Stomach (tissue), 8 donors: ENCODE measurements at regions not wholly inside any gene's neighbourhood (a gene's known extent, or its start where the extent isn't known, plus 50 kb on each side); places are given as distances from the start of the nearest gene placed in this dataset.

Source experiments
- DNase-seq, 2 donors: peaks; one replicate each; pipeline versions ENCODE4 v3.0.0 to v3.0.0-alpha.2; 2013 to 2019
- H3K27ac ChIP-seq, 5 donors: fragments of 200-600 bp in 4 of 5; sonication (generic) in 4 of 5; one replicate each; pipeline ENCODE4 v1.5.1; 2013 to 2019; ENCODE audit warnings: mild to moderate bottlenecking in 1 of 5, moderate library complexity in 1 of 5
- H3K27me3 ChIP-seq, 3 donors: fragments of 200-600 bp; sonication (generic); one replicate each; pipeline ENCODE4 v1.5.1; 2017 to 2019; ENCODE audit warnings: mixed run types in 1 of 3
- H3K36me3 ChIP-seq, 4 donors: fragments of 200-600 bp; sonication (generic); 1 replicate in 3 of 4; 2 replicates in 1 of 4; pipeline ENCODE4 v1.5.1; 2016 to 2019
- H3K4me1 ChIP-seq, 4 donors: fragments of 200-600 bp; sonication (generic); one replicate each; pipeline ENCODE4 v1.5.1; 2016 to 2019
- H3K4me3 ChIP-seq, 4 donors: fragments of 200-600 bp; sonication (generic) in 3 of 4; one replicate each; pipeline ENCODE4 v1.5.1; 2016 to 2019; ENCODE audit warnings: mild to moderate bottlenecking in 1 of 4
- H3K9me3 ChIP-seq, 4 donors: fragments of 200-600 bp; sonication (generic); one replicate each; pipeline ENCODE4 v1.5.1; 2016 to 2019
- CTCF ChIP-seq, 7 experiments: fragments of 450-650 bp in 4 of 7; fragments of 200-600 bp in 3 of 7; sonication (generic) in 3 of 7; IDR thresholded peaks; one replicate each; pipeline ENCODE4 v1.5.1; 2016 to 2019; ENCODE audit warnings: antibody characterized with exemption in 7 of 7, control low read depth in 2 of 7, mild to moderate bottlenecking in 1 of 7
- EP300 ChIP-seq: sonication (generic); formaldehyde crosslinking; IDR thresholded peaks from one replicate; pipeline ENCODE4 v1.6.1; 2017; ENCODE audit warnings: antibody characterized with exemption
- POLR2A ChIP-seq, 4 donors: fragments of 450-650 bp; IDR thresholded peaks; one replicate each; pipeline ENCODE4 v1.6.1; 2016; ENCODE audit warnings: antibody characterized with exemption in 4 of 4, control low read depth in 2 of 4, mild to moderate bottlenecking in 1 of 4, moderate library complexity in 1 of 4
- POLR2AphosphoS5 ChIP-seq, 3 donors: sonication (generic); formaldehyde crosslinking; IDR thresholded peaks; one replicate each; pipeline ENCODE4 v1.6.1; 2016; ENCODE audit warnings: antibody characterized with exemption in 3 of 3
- WGBS, 5 donors: extraction: QIAGEN DNeasy Blood & Tissue Kit in 3 of 5; methylation state at CpG; one replicate each; pipeline versions ENCODE4 v1.1.5 to v1.1.7; 2013 to 2018; 5-methylcytosine and 5-hydroxymethylcytosine counted together
- intact Hi-C: fragments of 100-400 bp; cut with DNase I; formaldehyde crosslinking; loops from one replicate; pipeline ENCODE4 v1.15.1; 2023; ENCODE audit warnings: low total_unique reads
- donor health status: healthy with polysubstance abuse.
- donor health status: Bipolar disorder and iron deficiency.
- donor health status: healthy.

GRCh38 chr13:90763476-90764150, 583.9 kb upstream of the MIR17HG start:
- no peak overlapping the region for H3K4me3 ChIP-seq
- H3K27me3 ChIP-seq: no peaks in the 10 kb centered on the region
- H3K27ac ChIP-seq: no peak overlapping the region
- DNase-seq: peak in 1 of 2 donors; percentile 42
- no peaks in the 10 kb centered on the region for H3K4me1 ChIP-seq
- H3K36me3 ChIP-seq: no peaks in the 10 kb centered on the region
- TF ChIP-seq POLR2AphosphoS5 (IDR thresholded peaks at IDR 0.05) (no peak), CTCF (IDR thresholded peaks at IDR 0.05) (no peak), POLR2A (IDR thresholded peaks at IDR 0.05) (no peak), EP300 (no peak)
- H3K9me3 ChIP-seq: no peaks in the 10 kb centered on the region
- 51 to 71% (median 55%) methylated on average over 2 of the region's 2 CpGs for WGBS, 5 donors
- intact Hi-C loops: no loop called here

GRCh38 chr13:90766386-90766902, 581.0 kb upstream of the MIR17HG start:
- TF ChIP-seq POLR2A (IDR thresholded peaks at IDR 0.05): no peak
- no peak for TF ChIP-seq EP300
- TF ChIP-seq POLR2AphosphoS5 (IDR thresholded peaks at IDR 0.05): no peak
- no peak for TF ChIP-seq CTCF (IDR thresholded peaks at IDR 0.05)
- intact Hi-C loops: no loop called here
- no peaks in the 10 kb centered on the region for H3K4me1 ChIP-seq
- H3K9me3 ChIP-seq: no peaks in the 10 kb centered on the region
- no peak overlapping the region for H3K27ac ChIP-seq
- DNase-seq: peak in 1 of 2 donors; percentile 5
- no peaks in the 10 kb centered on the region for H3K36me3 ChIP-seq
- H3K27me3 ChIP-seq: no peaks in the 10 kb centered on the region
- 56 to 84% (median 78%) methylated on average over 1 of the region's 1 CpG for WGBS, 5 donors
- no peak overlapping the region for H3K4me3 ChIP-seq

GRCh38 chr13:90768116-90768515, 579.4 kb upstream of the MIR17HG start:
- Histone ChIP-seq H3K4me1 (no peaks in the 10 kb centered on the region), H3K36me3 (no peaks in the 10 kb centered on the region), H3K27me3 (no peaks in the 10 kb centered on the region), H3K4me3 (no peak overlapping the region), H3K9me3 (no peaks in the 10 kb centered on the region), H3K27ac (no peak overlapping the region)
- TF ChIP-seq EP300 (no peak), POLR2AphosphoS5 (IDR thresholded peaks at IDR 0.05) (no peak), CTCF (IDR thresholded peaks at IDR 0.05) (no peak), POLR2A (IDR thresholded peaks at IDR 0.05) (no peak)
- intact Hi-C loops: no loop called here
- WGBS, 5 donors: 66 to 75% (median 74%) methylated on average over 3 of the region's 3 CpGs
- DNase-seq: no peak

- no peak for TF ChIP-seq POLR2AphosphoS5 (IDR thresholded peaks at IDR 0.05)
- no peak for TF ChIP-seq EP300
- TF ChIP-seq POLR2A (IDR thresholded peaks at IDR 0.05): no peak
- TF ChIP-seq CTCF (IDR thresholded peaks at IDR 0.05): no peak
- intact Hi-C loops: no loop called here
- H3K4me3 ChIP-seq: no peak overlapping the region
- H3K4me1 ChIP-seq: no peaks in the 10 kb centered on the region
- H3K36me3 ChIP-seq: no peaks in the 10 kb centered on the region
- no peak for DNase-seq
- no peaks in the 10 kb centered on the region for H3K9me3 ChIP-seq
- WGBS, 5 donors: 61 to 77% (median 73%) methylated on average over 3 of the region's 3 CpGs
- H3K27ac ChIP-seq: no peak overlapping the region
- H3K27me3 ChIP-seq: no peaks in the 10 kb centered on the region
These were observed 578.1 kb upstream of the MIR17HG start for GRCh38 chr13:90769387-90769786.
